IMR-90 (cell line): ENCODE measurements at regions not wholly inside any gene's neighbourhood (a gene's known extent, or its start where the extent isn't known, plus 50 kb on each side); places are given as distances from the start of the nearest gene placed in this dataset.

Experiments used
- ATAC-seq: fragments of 200-7000 bp; cut with Tn5 transposase; 2 replicates; pipeline ENCODE4 v1.9.1; 2020; ENCODE audit warnings: low read depth, mild to moderate bottlenecking, moderate library complexity
- BruUV-seq: library from RNA; stranded (reverse); fragments of 400-500 nt; replicated peaks from 2 replicates; lab custom pipeline; 2021; lab: Mats Ljungman, UMichigan
- CTCF ChIA-PET: fragments of 300-600 bp; formaldehyde crosslinking; extraction: SDS; loops from one replicate; lab custom pipeline; 2021; ENCODE audit warnings: antibody characterized with exemption; lab: Yijun Ruan, JAX
- POLR2A ChIA-PET: fragments of 300-600 bp; sonication (Branson Sonifier 250); formaldehyde crosslinking; loops from one replicate; lab custom pipeline; 2022; ENCODE audit warnings: antibody characterized with exemption; ENCODE audit not compliant: unreplicated experiment; lab: Charles Lee
- DNase-seq: peaks from one replicate; pipeline ENCODE4 v3.0.0; 2013
- H2AFZ ChIP-seq: replicated peaks from 2 replicates; pipeline ENCODE3; 2013; ENCODE audit warnings: low read length, mild to moderate bottlenecking; ENCODE audit not compliant: poor library complexity
- H2AK5ac ChIP-seq: 2 replicates; pipeline ENCODE4 v1.6.1; 2013; ENCODE audit warnings: low read depth, low read length, inconsistent platforms
- H2AK9ac ChIP-seq: replicated peaks from 2 replicates; pipeline ENCODE3; 2013; ENCODE audit warnings: mild to moderate bottlenecking, low read depth, low read length, moderate library complexity; ENCODE audit not compliant: poor library complexity
- H2BK120ac ChIP-seq: 2 replicates; pipeline ENCODE4 v1.6.1; 2013; ENCODE audit warnings: low read depth, low read length, inconsistent platforms
- H2BK15ac ChIP-seq: 3 replicates; pipeline ENCODE4 v1.6.1; 2013; ENCODE audit warnings: low read depth, low read length, inconsistent platforms
- H2BK20ac ChIP-seq: 2 replicates; pipeline ENCODE4 v1.6.1; 2013; ENCODE audit warnings: low read depth, mild to moderate bottlenecking, inconsistent platforms, low read length, moderate library complexity
- H2BK5ac ChIP-seq: 2 replicates; pipeline ENCODE4 v1.6.1; 2013; ENCODE audit warnings: mild to moderate bottlenecking, low read depth, low read length, inconsistent platforms; ENCODE audit not compliant: poor library complexity, severe bottlenecking
- H3K14ac ChIP-seq: replicated peaks from 2 replicates; pipeline ENCODE4 v1.6.1; 2013; ENCODE audit warnings: low read depth, low read length, inconsistent platforms
- H3K18ac ChIP-seq: 2 replicates; pipeline ENCODE4 v1.6.1; 2013; ENCODE audit warnings: low read depth, low read length, control low read depth
- H3K23ac ChIP-seq: 2 replicates; pipeline ENCODE4 v1.6.1; 2013; ENCODE audit warnings: low read depth, low read length, inconsistent platforms
- H3K27ac ChIP-seq: 2 replicates; pipeline ENCODE4 v1.5.1; 2013; ENCODE audit warnings: mild to moderate bottlenecking, control low read depth, low read length; ENCODE audit not compliant: insufficient read depth
- H3K27me3 ChIP-seq: 2 replicates; pipeline ENCODE4 v1.6.1; 2013; ENCODE audit warnings: low read length; ENCODE audit not compliant: control insufficient read depth, insufficient read depth
- H3K36me3 ChIP-seq: 2 replicates; pipeline ENCODE4 v1.6.1; 2013; ENCODE audit warnings: low read length, mixed read lengths; ENCODE audit not compliant: control insufficient read depth, insufficient read depth
- H3K4ac ChIP-seq: 2 replicates; pipeline ENCODE4 v1.6.1; 2013; ENCODE audit warnings: low read depth, low read length, inconsistent platforms
- H3K4me1 ChIP-seq: 2 replicates; pipeline ENCODE4 v1.6.1; 2013; ENCODE audit warnings: low read length, mixed read lengths; ENCODE audit not compliant: control insufficient read depth, insufficient read depth
- H3K4me2 ChIP-seq: 2 replicates; pipeline ENCODE4 v1.6.1; 2013; ENCODE audit warnings: low read depth, mild to moderate bottlenecking, control low read depth, low read length, moderate library complexity
- H3K4me3 ChIP-seq: 2 replicates; pipeline ENCODE4 v1.5.1; 2013; ENCODE audit warnings: low read depth, mild to moderate bottlenecking, control low read depth, low read length, moderate library complexity; ENCODE audit not compliant: insufficient read depth
- H3K56ac ChIP-seq: 2 replicates; pipeline ENCODE4 v1.6.1; 2013; ENCODE audit warnings: low read length, inconsistent platforms; ENCODE audit not compliant: insufficient read depth; ENCODE audit errors: extremely low read depth
- H3K79me1 ChIP-seq, 2 experiments: 2 replicates each; pipeline ENCODE4 v1.6.1; 2013; ENCODE audit warnings: low read length in 2 of 2, inconsistent platforms in 1 of 2, low read depth in 1 of 2
- H3K9ac ChIP-seq: 2 replicates; pipeline ENCODE4 v1.6.1; 2013; ENCODE audit warnings: low read depth, low read length, control low read depth
- H3K9me1 ChIP-seq: 2 replicates; pipeline ENCODE4 v1.6.1; 2013; ENCODE audit warnings: low read length, inconsistent platforms; ENCODE audit not compliant: insufficient read depth
- H3K9me3 ChIP-seq: 2 replicates; pipeline ENCODE4 v1.6.1; 2013; ENCODE audit warnings: low read length; ENCODE audit not compliant: control insufficient read depth, insufficient read depth
- H4K20me1 ChIP-seq: 2 replicates; pipeline ENCODE4 v1.6.1; 2013; ENCODE audit warnings: low read length, inconsistent platforms; ENCODE audit not compliant: insufficient read depth
- H4K5ac ChIP-seq: 2 replicates; pipeline ENCODE4 v1.6.1; 2013; ENCODE audit warnings: mild to moderate bottlenecking, low read depth, low read length, control low read depth
- H4K8ac ChIP-seq, 2 experiments: 2 replicates each; pipeline ENCODE4 v1.6.1; 2013; ENCODE audit warnings: low read depth in 2 of 2, low read length in 2 of 2, control low read depth in 1 of 2, inconsistent platforms in 1 of 2
- H4K91ac ChIP-seq: 2 replicates; pipeline ENCODE4 v1.6.1; 2013; ENCODE audit warnings: low read depth, low read length, inconsistent platforms; ENCODE audit not compliant: insufficient read depth
- BHLHE40 ChIP-seq: fragments of 150-350 bp; IDR thresholded peaks from 2 replicates; pipeline ENCODE4 v1.6.1; 2016; ENCODE audit warnings: mild to moderate bottlenecking, low read depth, low read length
- CEBPB ChIP-seq: IDR thresholded peaks from 2 replicates; pipeline ENCODE4 v1.6.1; 2012; ENCODE audit warnings: low read depth, low read length, improper control_type of control experiment
- CHD1 ChIP-seq: IDR thresholded peaks from 2 replicates; pipeline ENCODE4 v1.6.1; 2012; ENCODE audit warnings: low read depth, low read length, improper control_type of control experiment
- FOS ChIP-seq: fragments of 150-350 bp; IDR thresholded peaks from 2 replicates; pipeline ENCODE4 v1.6.1; 2016; ENCODE audit warnings: low read depth, low read length
- MAFK ChIP-seq: IDR thresholded peaks from 2 replicates; pipeline ENCODE4 v1.6.1; 2012; ENCODE audit warnings: low read depth, low read length, improper control_type of control experiment
- MAZ ChIP-seq: IDR thresholded peaks from 2 replicates; pipeline ENCODE4 v1.6.1; 2012; ENCODE audit warnings: low read depth, mild to moderate bottlenecking, low read length, improper control_type of control experiment, moderate library complexity, borderline replicate concordance
- MXI1 ChIP-seq: IDR thresholded peaks from 2 replicates; pipeline ENCODE4 v1.6.1; 2012; ENCODE audit warnings: low read depth, mild to moderate bottlenecking, low read length, moderate library complexity, borderline replicate concordance
- NFE2L2 ChIP-seq: fragments of 150-350 bp; IDR thresholded peaks from 2 replicates; pipeline ENCODE4 v1.6.1; 2016; ENCODE audit warnings: low read depth, mild to moderate bottlenecking, low read length
- POLR2A ChIP-seq: IDR thresholded peaks from 2 replicates; pipeline ENCODE4 v1.6.1; 2012; ENCODE audit warnings: mild to moderate bottlenecking, low read depth, low read length
- RAD21 ChIP-seq: IDR thresholded peaks from 2 replicates; pipeline ENCODE4 v1.6.1; 2012; ENCODE audit warnings: low read length, improper control_type of control experiment
- RCOR1 ChIP-seq: IDR thresholded peaks from 2 replicates; pipeline ENCODE4 v1.6.1; 2012; ENCODE audit warnings: mild to moderate bottlenecking, low read length, improper control_type of control experiment; ENCODE audit not compliant: insufficient replicate concordance
- RFX5 ChIP-seq: IDR thresholded peaks from 2 replicates; pipeline ENCODE4 v1.8.0; 2012; ENCODE audit warnings: low read depth, mild to moderate bottlenecking, low read length, moderate library complexity
- SMC3 ChIP-seq: fragments of 150-350 bp; IDR thresholded peaks from 2 replicates; pipeline ENCODE4 v1.6.1; 2016; ENCODE audit warnings: low read depth, mild to moderate bottlenecking, antibody characterized with exemption, low read length, moderate library complexity
- WGBS, 2 experiments: methylation state at CpG; one replicate each; pipeline versions ENCODE4 v1.1.5 to v1.1.7; 2013; ENCODE audit warnings: missing lambda C conversion rate in 2 of 2; ENCODE audit not compliant: insufficient read length in 1 of 2; ENCODE audit errors: extremely low coverage in 2 of 2; 5-methylcytosine and 5-hydroxymethylcytosine counted together
- dilution Hi-C: fragments of 300-500 bp; cut with HindIII; formaldehyde crosslinking; loops from one replicate; pipeline ENCODE4 v1.14.3; 2018; ENCODE audit warnings: low sequenced_read_pairs; ENCODE audit not compliant: unreplicated experiment
- in situ Hi-C: fragments of 300-500 bp; cut with MboI; formaldehyde crosslinking; loops from 3 replicates; pipeline ENCODE4 v1.14.3; 2019; ENCODE audit warnings: low sequenced_read_pairs, inconsistent platforms, mixed read lengths
- intact Hi-C: fragments of 100-400 bp; cut with micrococcal nuclease; formaldehyde crosslinking; loops from 2 replicates; pipeline ENCODE4 v1.10.0; 2022
- TF ChIP-seq, protein P1 (sequence below): conservative IDR thresholded peaks from 2 replicates; pipeline ENCODE4 v1.5.1; 2012; ENCODE audit warnings: mild to moderate bottlenecking, low read depth, low read length, improper control_type of control experiment
- TF ChIP-seq, protein P2 (sequence below): fragments of 150-350 bp; IDR thresholded peaks from 2 replicates; pipeline ENCODE4 v1.6.1; 2017; ENCODE audit warnings: mild to moderate bottlenecking, antibody characterized with exemption, low read length, low read depth
- TF ChIP-seq, protein P3 (sequence below): fragments of 150-350 bp; IDR thresholded peaks from 2 replicates; pipeline ENCODE4 v1.6.1; 2016; ENCODE audit warnings: low read depth, mild to moderate bottlenecking, low read length, moderate library complexity, borderline replicate concordance

DNA sequence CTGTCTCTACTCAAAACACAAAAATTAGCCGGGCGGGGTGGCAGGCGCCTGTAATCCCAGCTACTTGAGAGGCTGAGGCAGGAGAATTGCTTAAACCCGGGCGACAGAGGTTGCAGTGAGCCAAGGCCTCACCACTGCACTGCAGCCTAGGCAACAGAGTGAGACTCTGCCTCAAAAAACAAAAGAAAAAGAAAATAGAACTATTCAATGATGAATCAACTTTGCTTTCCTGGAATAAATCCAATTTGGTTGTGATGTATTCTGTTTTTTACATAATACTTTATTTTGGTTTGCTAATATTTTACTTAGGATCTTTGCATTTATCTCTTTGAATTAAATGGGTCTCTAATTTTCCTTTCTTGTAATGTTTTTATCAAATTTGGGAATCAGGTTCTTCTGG is 86.3 kb upstream of the MBOAT2 start:
- ATAC-seq (no peak), DNase-seq (no peak)
- H3K4me1 ChIP-seq: peaks cover 13% of the 10 kb centered on the region
- H3K56ac ChIP-seq: no peak overlapping the region
- no peak overlapping the region for H2AK9ac ChIP-seq
- ChIA-PET POLR2A (no interaction called here), CTCF (no interaction called here)
- no peak overlapping the region for H4K8ac ChIP-seq
- no peak overlapping the region for H3K18ac ChIP-seq
- dilution Hi-C loops (no loop called here), intact Hi-C loops (no loop called here), in situ Hi-C loops (no loop called here)
- H2BK15ac ChIP-seq: no peak overlapping the region
- H3K27ac ChIP-seq: no peak overlapping the region
- H4K20me1 ChIP-seq: no peaks in the 10 kb centered on the region
- H2BK120ac ChIP-seq: peak overlapping the region; percentile 53; the same call in 1 of the 2 replicates
- H3K9me1 ChIP-seq: peaks cover 8% of the 10 kb centered on the region; the same call in 1 of the 2 replicates
- no peaks in the 10 kb centered on the region for H3K9me3 ChIP-seq
- H3K14ac ChIP-seq: no peak overlapping the region
- no peak overlapping the region for H3K4me2 ChIP-seq
- H2AFZ ChIP-seq: no peak overlapping the region
- TF ChIP-seq CEBPB (no peak), MAFK (no peak), FOS (no peak), BHLHE40 (no peak), POLR2A (no peak), RCOR1 (no peak), NFE2L2 (no peak), MXI1 (no peak), SMC3 (no peak), RAD21 (no peak), RFX5 (no peak), CHD1 (no peak), MAZ (no peak)
- TF ChIP-seq, protein P1, sequence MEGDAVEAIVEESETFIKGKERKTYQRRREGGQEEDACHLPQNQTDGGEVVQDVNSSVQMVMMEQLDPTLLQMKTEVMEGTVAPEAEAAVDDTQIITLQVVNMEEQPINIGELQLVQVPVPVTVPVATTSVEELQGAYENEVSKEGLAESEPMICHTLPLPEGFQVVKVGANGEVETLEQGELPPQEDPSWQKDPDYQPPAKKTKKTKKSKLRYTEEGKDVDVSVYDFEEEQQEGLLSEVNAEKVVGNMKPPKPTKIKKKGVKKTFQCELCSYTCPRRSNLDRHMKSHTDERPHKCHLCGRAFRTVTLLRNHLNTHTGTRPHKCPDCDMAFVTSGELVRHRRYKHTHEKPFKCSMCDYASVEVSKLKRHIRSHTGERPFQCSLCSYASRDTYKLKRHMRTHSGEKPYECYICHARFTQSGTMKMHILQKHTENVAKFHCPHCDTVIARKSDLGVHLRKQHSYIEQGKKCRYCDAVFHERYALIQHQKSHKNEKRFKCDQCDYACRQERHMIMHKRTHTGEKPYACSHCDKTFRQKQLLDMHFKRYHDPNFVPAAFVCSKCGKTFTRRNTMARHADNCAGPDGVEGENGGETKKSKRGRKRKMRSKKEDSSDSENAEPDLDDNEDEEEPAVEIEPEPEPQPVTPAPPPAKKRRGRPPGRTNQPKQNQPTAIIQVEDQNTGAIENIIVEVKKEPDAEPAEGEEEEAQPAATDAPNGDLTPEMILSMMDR: no peak
- TF ChIP-seq, protein P2, sequence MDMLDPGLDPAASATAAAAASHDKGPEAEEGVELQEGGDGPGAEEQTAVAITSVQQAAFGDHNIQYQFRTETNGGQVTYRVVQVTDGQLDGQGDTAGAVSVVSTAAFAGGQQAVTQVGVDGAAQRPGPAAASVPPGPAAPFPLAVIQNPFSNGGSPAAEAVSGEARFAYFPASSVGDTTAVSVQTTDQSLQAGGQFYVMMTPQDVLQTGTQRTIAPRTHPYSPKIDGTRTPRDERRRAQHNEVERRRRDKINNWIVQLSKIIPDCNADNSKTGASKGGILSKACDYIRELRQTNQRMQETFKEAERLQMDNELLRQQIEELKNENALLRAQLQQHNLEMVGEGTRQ: no peak
- TF ChIP-seq, protein P3, sequence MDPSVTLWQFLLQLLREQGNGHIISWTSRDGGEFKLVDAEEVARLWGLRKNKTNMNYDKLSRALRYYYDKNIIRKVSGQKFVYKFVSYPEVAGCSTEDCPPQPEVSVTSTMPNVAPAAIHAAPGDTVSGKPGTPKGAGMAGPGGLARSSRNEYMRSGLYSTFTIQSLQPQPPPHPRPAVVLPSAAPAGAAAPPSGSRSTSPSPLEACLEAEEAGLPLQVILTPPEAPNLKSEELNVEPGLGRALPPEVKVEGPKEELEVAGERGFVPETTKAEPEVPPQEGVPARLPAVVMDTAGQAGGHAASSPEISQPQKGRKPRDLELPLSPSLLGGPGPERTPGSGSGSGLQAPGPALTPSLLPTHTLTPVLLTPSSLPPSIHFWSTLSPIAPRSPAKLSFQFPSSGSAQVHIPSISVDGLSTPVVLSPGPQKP: no peak
- H2AK5ac ChIP-seq: no peak overlapping the region
- no peak overlapping the region for H3K9ac ChIP-seq
- no peak overlapping the region for H2BK5ac ChIP-seq
- no peak overlapping the region for H3K4me3 ChIP-seq
- H3K23ac ChIP-seq: no peak overlapping the region
- no CpG with 5 or more reads among the region's 5 CpGs for WGBS, 2 experiments
- no peaks in the 10 kb centered on the region for H3K36me3 ChIP-seq
- no peaks in the 10 kb centered on the region for H3K79me1 ChIP-seq
- no peak overlapping the region for H4K5ac ChIP-seq
- H3K4ac ChIP-seq: 0 out of 2 replicates have a peak overlapping the region, but pooled peaks have one; percentile 34
- no peaks in the 10 kb centered on the region for H3K27me3 ChIP-seq
- H2BK20ac ChIP-seq: no peak overlapping the region
- H4K91ac ChIP-seq: no peak overlapping the region
- no TSS peak for BruUV-seq
